HPDE6-E6E7 (cell line): ENCODE measurements at regions not wholly inside any gene's neighbourhood (a gene's known extent, or its start where the extent isn't known, plus 50 kb on each side); places are given as distances from the start of the nearest gene placed in this dataset.

ENCODE experiments used
- DNase-seq: peaks from one replicate; pipeline ENCODE4 v3.0.0; 2011; ENCODE audit warnings: missing footprints; ENCODE audit errors: extremely low spot score

DNA sequence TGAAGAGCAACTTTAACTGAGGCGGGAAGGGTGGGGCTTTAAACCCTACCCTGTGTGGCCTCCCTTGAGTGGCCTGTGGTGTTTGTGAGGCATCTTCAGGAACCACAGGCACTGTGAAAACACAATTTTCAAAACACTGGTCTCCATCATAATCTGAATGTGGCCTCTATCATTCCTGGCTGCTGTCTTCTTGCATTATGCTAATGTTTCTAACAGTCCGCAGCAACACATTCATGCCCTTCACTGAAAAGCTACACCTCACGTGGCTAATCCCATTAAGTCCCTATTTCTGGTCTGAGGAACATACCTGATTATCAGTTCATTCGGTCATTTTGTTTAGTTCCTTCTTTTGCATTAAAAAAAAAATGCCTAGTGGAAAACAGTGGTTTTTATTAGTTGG, 94.6 kb downstream of the F11 start:
- no peak for DNase-seq

GRCh38 chr4:186351668-186352194, 85.7 kb downstream of the F11 start:
- no peak for DNase-seq

- no peak for DNase-seq
These were observed 82.4 kb downstream of the F11 start for GRCh38 chr4:186348433-186348832.

DNA sequence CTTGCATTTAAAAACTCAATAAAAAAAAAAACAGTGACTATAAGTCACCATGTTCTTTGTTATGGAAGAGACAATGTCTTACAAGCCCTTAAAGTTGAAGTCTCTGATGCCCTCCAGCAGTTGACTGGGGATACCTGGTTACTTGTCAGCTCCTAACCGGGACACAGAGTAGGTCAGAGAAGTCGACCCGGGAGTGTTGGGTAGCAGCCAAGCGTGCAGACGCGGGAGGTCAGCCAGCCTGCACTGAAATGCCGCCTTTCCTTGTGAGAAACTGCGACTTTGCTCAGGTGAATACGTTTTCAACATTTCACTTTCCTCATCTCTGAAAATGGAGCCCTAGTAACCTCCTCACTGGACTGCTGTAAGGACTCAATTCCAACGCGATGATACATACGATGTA, 81.8 kb downstream of the F11 start:
- no peak for DNase-seq

DNA sequence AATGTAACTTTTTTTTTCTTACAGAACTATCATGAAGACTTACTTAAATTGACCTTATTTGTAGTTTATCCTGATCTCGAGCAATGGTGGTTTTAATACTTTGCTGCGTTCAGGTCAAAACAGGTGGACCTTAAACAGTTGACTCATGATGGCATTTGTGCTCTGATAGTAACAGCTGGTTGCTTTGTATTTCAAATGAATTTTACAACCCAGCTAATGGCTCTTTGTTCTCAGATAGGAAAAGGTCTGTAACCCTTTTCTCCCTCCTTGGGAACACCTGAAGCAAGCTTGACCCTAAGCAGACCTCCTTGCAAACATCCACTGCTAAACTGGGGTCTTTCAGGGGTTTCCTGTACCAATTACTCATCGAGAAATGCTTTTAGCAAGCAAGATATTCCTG, 79.2 kb downstream of the F11 start:
- no peak for DNase-seq

DNA sequence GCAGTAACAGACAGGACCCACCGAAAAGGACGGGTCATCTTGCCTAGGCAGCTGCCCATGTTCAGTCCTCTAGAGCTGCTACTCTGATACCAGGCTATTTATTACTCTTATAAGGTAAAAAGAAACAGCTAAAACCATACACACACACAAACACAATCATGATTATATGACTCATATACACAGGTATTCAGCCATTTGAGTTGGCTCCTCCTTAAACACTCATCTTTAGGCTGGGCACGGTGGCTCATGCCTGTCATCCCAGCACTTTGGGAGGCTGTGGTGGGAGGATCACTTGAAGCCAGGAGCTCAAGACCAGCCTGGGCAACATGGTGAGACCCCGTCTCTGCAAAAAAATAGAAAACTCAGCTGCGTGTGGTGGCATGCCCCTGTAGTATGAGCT, 76.6 kb downstream of the F11 start:
- no peak for DNase-seq

- DNase-seq, result no peak
These were observed 75.7 kb downstream of the F11 start for GRCh38 chr4:186341655-186342054.
